OCI-LY1 (cell line): ENCODE measurements at regions not wholly inside any gene's neighbourhood (a gene's known extent, or its start where the extent isn't known, plus 50 kb on each side); places are given as distances from the start of the nearest gene placed in this dataset.

ENCODE experiments used
- H2AFZ ChIP-seq: fragments of 200-600 bp; sonication (generic), shearing (Covaris generic); 2 replicates; pipeline ENCODE4 v1.6.0; 2014; ENCODE audit warnings: antibody characterized with exemption, mild to moderate bottlenecking, low read length
- H3F3A ChIP-seq: fragments of 200-600 bp; sonication (generic), shearing (Covaris generic); 2 replicates; pipeline ENCODE4 v1.6.0; 2014; ENCODE audit warnings: mild to moderate bottlenecking, antibody characterized with exemption, low read length, moderate library complexity; ENCODE audit not compliant: insufficient read depth
- H3K27ac ChIP-seq: fragments of 200-600 bp; sonication (generic); 2 replicates; pipeline ENCODE4 v1.5.1; 2014; ENCODE audit warnings: low read length, mixed run types, mild to moderate bottlenecking, low read depth; ENCODE audit not compliant: poor library complexity, severe bottlenecking
- H3K27me3 ChIP-seq: fragments of 200-600 bp; sonication (generic); 2 replicates; pipeline ENCODE4 v1.6.0; 2014; ENCODE audit warnings: antibody characterized with exemption, mild to moderate bottlenecking, low read length, moderate library complexity; ENCODE audit not compliant: insufficient read depth
- H3K36me3 ChIP-seq: fragments of 200-600 bp; sonication (generic); 2 replicates; pipeline ENCODE4 v1.6.1; 2014; ENCODE audit warnings: mild to moderate bottlenecking, antibody characterized with exemption, low read length, moderate library complexity, mixed read lengths; ENCODE audit not compliant: insufficient read depth
- H3K4me1 ChIP-seq: fragments of 200-600 bp; sonication (generic); 2 replicates; pipeline ENCODE4 v1.5.1; 2014; ENCODE audit warnings: mild to moderate bottlenecking, low read length, moderate library complexity; ENCODE audit not compliant: insufficient read depth, severe bottlenecking
- H3K4me2 ChIP-seq: fragments of 200-600 bp; sonication (generic), shearing (Covaris generic); 2 replicates; pipeline ENCODE4 v1.6.1; 2014; ENCODE audit warnings: low read length
- H3K4me3 ChIP-seq: fragments of 200-600 bp; sonication (generic); 2 replicates; pipeline ENCODE4 v1.5.1; 2014; ENCODE audit warnings: low read length, low read depth, mild to moderate bottlenecking, mixed read lengths; ENCODE audit not compliant: poor library complexity, severe bottlenecking
- H3K79me2 ChIP-seq: fragments of 200-600 bp; shearing (Covaris generic); 2 replicates; pipeline ENCODE4 v1.6.1; 2016; ENCODE audit warnings: mixed run types, low read length, mixed read lengths; ENCODE audit not compliant: insufficient read depth
- H3K9ac ChIP-seq: fragments of 200-600 bp; sonication (generic), shearing (Covaris generic); 2 replicates; pipeline ENCODE4 v1.6.1; 2014; ENCODE audit warnings: mild to moderate bottlenecking, low read length, mixed read lengths
- H3K9me2 ChIP-seq: fragments of 200-600 bp; sonication (generic), shearing (Covaris generic); 2 replicates; pipeline ENCODE4 v1.6.1; 2014; ENCODE audit warnings: low read depth, mild to moderate bottlenecking, low read length, mixed read lengths
- H3K9me3 ChIP-seq: fragments of 200-600 bp; shearing (Covaris generic); 2 replicates; pipeline ENCODE4 v1.6.1; 2014; ENCODE audit warnings: low read length, mixed read lengths
- H4K20me1 ChIP-seq: fragments of 200-600 bp; sonication (generic), shearing (Covaris generic); 2 replicates; pipeline ENCODE4 v1.6.0; 2016; ENCODE audit warnings: mild to moderate bottlenecking, low read length; ENCODE audit not compliant: insufficient read depth
- EZH2 ChIP-seq: fragments of 200-600 bp; sonication (generic), shearing (Covaris generic); IDR thresholded peaks from 2 replicates; pipeline ENCODE4 v1.8.0; 2017; ENCODE audit warnings: borderline replicate concordance, mixed run types, mild to moderate bottlenecking, antibody characterized with exemption, low read length, moderate library complexity, mixed read lengths
- TF ChIP-seq, protein P1 (sequence below): fragments of 200-600 bp; sonication (generic), shearing (Covaris generic); IDR thresholded peaks from 2 replicates; pipeline ENCODE4 v1.5.1; 2017; ENCODE audit warnings: mild to moderate bottlenecking, antibody characterized with exemption, low read length, moderate library complexity, mixed read lengths

DNA sequence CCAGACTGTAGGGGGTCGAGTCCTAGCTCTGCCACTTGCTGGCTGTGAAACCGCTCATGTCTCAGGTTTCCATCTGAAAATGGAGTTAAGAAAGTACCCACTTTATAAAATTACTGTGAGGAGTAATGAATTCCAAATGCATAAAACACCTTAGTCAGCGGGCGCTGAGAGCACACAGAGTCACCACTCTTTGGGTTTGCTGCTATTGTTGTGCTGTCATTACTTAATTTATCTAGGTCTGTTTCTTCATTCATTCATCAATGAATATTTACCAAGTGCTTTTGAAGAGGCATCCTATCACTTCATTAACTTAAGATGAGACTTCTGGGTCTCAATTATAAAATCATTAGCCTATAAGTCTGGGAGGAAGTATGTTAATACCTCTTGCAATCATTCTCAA lies 317.3 kb downstream of the FBXW7 start:
- no peak overlapping the region for H3K9ac ChIP-seq

DNA sequence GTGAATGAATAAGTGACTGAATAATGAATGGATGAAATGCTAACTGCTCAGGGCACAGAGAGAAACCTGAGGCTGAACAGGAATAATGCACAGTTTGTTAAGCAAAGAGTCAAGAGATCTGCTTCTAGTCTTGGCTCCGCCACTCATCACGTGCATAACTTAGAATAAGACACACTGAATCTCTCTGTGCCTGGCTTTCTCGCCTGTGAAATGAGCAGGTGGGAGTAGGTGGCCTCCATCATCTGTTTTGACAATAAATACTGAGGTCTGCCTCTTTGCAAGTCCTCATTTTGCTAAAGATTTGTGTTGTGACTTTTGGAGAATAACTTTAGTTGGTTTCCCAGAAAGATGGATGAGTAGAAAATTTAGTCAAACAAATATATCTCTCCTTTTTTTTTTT lies 318.0 kb downstream of the FBXW7 start:
- H3K4me1 ChIP-seq: no peaks in the 10 kb centered on the region
- no peak overlapping the region for H3K4me3 ChIP-seq
- no peaks in the 10 kb centered on the region for H3K36me3 ChIP-seq
- H3K9me3 ChIP-seq: no peaks in the 10 kb centered on the region
- no peaks in the 10 kb centered on the region for H3K27me3 ChIP-seq
- H3K4me2 ChIP-seq: no peak overlapping the region
- no peaks in the 10 kb centered on the region for H3K9me2 ChIP-seq
- TF ChIP-seq, protein P1, sequence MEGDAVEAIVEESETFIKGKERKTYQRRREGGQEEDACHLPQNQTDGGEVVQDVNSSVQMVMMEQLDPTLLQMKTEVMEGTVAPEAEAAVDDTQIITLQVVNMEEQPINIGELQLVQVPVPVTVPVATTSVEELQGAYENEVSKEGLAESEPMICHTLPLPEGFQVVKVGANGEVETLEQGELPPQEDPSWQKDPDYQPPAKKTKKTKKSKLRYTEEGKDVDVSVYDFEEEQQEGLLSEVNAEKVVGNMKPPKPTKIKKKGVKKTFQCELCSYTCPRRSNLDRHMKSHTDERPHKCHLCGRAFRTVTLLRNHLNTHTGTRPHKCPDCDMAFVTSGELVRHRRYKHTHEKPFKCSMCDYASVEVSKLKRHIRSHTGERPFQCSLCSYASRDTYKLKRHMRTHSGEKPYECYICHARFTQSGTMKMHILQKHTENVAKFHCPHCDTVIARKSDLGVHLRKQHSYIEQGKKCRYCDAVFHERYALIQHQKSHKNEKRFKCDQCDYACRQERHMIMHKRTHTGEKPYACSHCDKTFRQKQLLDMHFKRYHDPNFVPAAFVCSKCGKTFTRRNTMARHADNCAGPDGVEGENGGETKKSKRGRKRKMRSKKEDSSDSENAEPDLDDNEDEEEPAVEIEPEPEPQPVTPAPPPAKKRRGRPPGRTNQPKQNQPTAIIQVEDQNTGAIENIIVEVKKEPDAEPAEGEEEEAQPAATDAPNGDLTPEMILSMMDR: no peak
- TF ChIP-seq EZH2: no peak
- no peak overlapping the region for H3K27ac ChIP-seq
- no peak overlapping the region for H2AFZ ChIP-seq
- H3K9ac ChIP-seq: no peak overlapping the region
- no peaks in the 10 kb centered on the region for H3K79me2 ChIP-seq
- no peaks in the 10 kb centered on the region for H4K20me1 ChIP-seq
- H3F3A ChIP-seq: no peaks in the 10 kb centered on the region

More for the DNA sequence above, 317.3 kb downstream of the FBXW7 start:
- Histone ChIP-seq H3K9me3 (no peaks in the 10 kb centered on the region), H3K36me3 (no peaks in the 10 kb centered on the region), H2AFZ (no peak overlapping the region), H3K4me2 (no peak overlapping the region), H4K20me1 (no peaks in the 10 kb centered on the region), H3F3A (no peaks in the 10 kb centered on the region), H3K9me2 (no peaks in the 10 kb centered on the region), H3K27me3 (no peaks in the 10 kb centered on the region), H3K79me2 (no peaks in the 10 kb centered on the region), H3K4me1 (no peaks in the 10 kb centered on the region), H3K4me3 (no peak overlapping the region), H3K27ac (no peak overlapping the region)
- TF ChIP-seq, protein P1: no peak
- no peak for TF ChIP-seq EZH2

DNA sequence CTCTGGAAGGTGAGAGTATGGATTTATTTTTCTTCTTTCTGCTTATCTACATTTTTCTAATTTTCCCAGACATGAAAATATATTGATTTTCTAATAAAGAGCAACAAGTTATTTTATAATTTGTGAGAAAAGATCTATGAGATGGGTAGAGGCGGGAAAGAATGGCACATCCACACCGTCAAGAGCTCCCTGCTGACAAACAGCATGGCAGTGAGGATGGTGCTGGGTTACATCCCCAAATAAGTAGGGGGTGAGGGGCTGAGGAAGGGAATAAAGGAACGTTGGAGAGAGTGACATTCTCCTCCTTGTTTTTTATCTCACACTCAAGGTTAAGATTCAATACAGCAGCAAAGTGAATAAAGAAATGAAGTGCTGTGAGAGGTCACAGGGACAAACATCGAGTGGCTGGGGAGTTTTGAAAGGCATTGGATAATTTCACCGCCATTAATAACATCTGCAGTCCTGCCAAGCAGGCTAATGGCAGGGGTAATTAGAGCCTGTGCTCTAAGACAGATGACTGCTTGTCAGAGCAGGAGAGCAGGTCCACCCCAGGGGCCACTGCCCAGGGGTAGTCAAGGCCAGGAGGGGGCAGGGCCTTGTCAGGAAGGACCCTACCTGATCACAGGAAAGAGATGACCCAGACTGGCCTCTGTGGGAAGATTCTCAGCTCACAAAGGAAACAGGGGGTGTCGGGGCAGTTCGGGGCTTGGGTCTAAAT lies 323.8 kb downstream of the FBXW7 start:
- H3K9me3 ChIP-seq: no peaks in the 10 kb centered on the region
- no peaks in the 10 kb centered on the region for H3F3A ChIP-seq
- H2AFZ ChIP-seq: no peak overlapping the region
- no peaks in the 10 kb centered on the region for H3K4me1 ChIP-seq
- H3K9me2 ChIP-seq: no peaks in the 10 kb centered on the region
- no peak overlapping the region for H3K9ac ChIP-seq
- H3K36me3 ChIP-seq: no peaks in the 10 kb centered on the region
- TF ChIP-seq, protein P1: no peak
- no peak for TF ChIP-seq EZH2
- H3K4me3 ChIP-seq: no peak overlapping the region
- no peaks in the 10 kb centered on the region for H3K79me2 ChIP-seq
- peaks cover 4% of the 10 kb centered on the region; the same call in 1 of the 2 replicates for H3K27me3 ChIP-seq
- H4K20me1 ChIP-seq: no peaks in the 10 kb centered on the region
- no peak overlapping the region for H3K4me2 ChIP-seq
- H3K27ac ChIP-seq: no peak overlapping the region
